ENCODE measurements at regions not wholly inside any gene's neighbourhood (a gene's known extent, or its start where the extent isn't known, plus 50 kb on each side); places are given as distances from the start of the nearest gene placed in this dataset.
"Not testable (repeated sequence)": the region's sequence is repeated elsewhere in the genome, so short reads cannot be mapped to it uniquely, and the experiment has no call there.

DNA sequence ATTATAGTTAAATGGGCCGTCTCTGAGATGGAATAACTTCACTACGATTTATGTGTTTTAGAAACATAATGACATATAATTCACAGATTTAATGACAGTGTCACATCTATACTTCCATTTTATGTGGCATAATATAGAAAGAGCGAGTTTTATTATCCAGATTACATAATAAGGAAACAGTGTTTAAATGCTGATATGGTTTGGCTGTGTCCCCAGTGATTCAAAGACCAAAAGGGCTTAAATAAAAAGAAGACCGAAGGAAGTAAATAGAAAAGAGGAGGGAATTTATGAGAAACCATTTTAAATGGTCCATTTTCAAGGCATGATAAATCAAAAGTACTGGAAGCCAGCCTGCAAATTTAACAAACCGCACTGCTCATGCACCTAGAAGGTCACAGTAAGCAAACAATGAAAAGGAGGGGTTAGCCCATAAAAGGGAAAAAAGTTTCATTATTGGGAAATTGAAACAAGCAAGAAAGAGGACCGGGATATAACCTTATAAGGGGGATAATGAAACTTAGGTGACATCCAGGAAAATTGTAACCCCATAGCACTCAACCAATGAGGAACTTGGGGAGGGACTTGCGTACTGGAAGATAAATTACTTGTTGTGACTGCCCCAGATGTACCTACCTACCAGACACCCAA, 99.2 kb downstream of the SPATA31A6 start:
- not testable (repeated sequence) for H3K27me3 ChIP-seq (ENCODE audit: insufficient read depth, low read length); H3K4me1 ChIP-seq (ENCODE audit: control insufficient read depth in 1 of 2, insufficient read depth in 2 of 2, low read length in 2 of 2); H4K8ac ChIP-seq (ENCODE audit: low read depth, low read length); H2AK5ac ChIP-seq (ENCODE audit: low read length); H3K18ac ChIP-seq (ENCODE audit: low read length); H2BK120ac ChIP-seq (ENCODE audit: insufficient read depth, low read length, poor library complexity); H3K79me2 ChIP-seq (ENCODE audit: control insufficient read depth, insufficient read depth, low read length, poor library complexity); H2AFZ ChIP-seq (ENCODE audit: insufficient read depth, low read length, poor library complexity); H4K91ac ChIP-seq (ENCODE audit: low read depth, low read length); H3K9me3 ChIP-seq (ENCODE audit: insufficient read depth, low read depth, low read length); H3K27ac ChIP-seq (ENCODE audit: low read depth, low read length); H3K4me3 ChIP-seq (ENCODE audit: low read depth, low read length); H3K4ac ChIP-seq (ENCODE audit: low read depth, low read length); H3K36me3 ChIP-seq (ENCODE audit: control insufficient read depth in 1 of 2, insufficient read depth in 2 of 2, low read length in 2 of 2); DNase-seq; H3K4me2 ChIP-seq (ENCODE audit: low read length); H3K79me1 ChIP-seq (ENCODE audit: low read length); H3K9ac ChIP-seq (ENCODE audit: low read length); H3K23ac ChIP-seq (ENCODE audit: low read length); H3K14ac ChIP-seq (ENCODE audit: low read length); H2BK12ac ChIP-seq (ENCODE audit: low read length); H4K12ac ChIP-seq (ENCODE audit: low read depth, low read length); H2BK5ac ChIP-seq (ENCODE audit: low read depth, low read length, poor library complexity)
- no CpG with 5 or more reads among the region's 7 CpGs for WGBS (ENCODE audit: extremely low coverage, insufficient coverage, insufficient read length)

DNA sequence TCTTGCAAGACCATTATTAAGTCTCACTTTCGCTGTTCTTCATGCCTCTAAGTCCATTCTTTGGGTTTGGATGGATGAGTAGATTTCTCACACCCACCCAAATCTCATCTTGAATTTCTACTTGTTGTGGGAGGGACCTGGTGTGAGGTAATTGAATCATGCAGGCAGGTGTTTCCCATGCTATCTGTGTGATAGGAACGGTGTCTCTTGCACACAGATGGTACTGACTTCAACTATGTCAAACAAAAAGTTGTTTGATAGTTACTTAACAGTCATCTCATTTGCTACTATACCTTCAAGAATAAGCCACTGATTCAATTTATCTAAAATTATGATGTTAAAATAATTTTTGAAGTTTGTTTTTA, 99.7 kb downstream of the SPATA31A6 start:
- not testable (repeated sequence) for H2AFZ ChIP-seq (ENCODE audit: insufficient read depth, low read length, poor library complexity); H3K4me2 ChIP-seq (ENCODE audit: low read length); H3K4ac ChIP-seq (ENCODE audit: low read depth, low read length); DNase-seq; H4K91ac ChIP-seq (ENCODE audit: low read depth, low read length); H3K23ac ChIP-seq (ENCODE audit: low read length); H3K79me1 ChIP-seq (ENCODE audit: low read length); H2AK5ac ChIP-seq (ENCODE audit: low read length); H2BK12ac ChIP-seq (ENCODE audit: low read length); H3K9me3 ChIP-seq (ENCODE audit: insufficient read depth, low read depth, low read length); H3K14ac ChIP-seq (ENCODE audit: low read length); H2BK120ac ChIP-seq (ENCODE audit: insufficient read depth, low read length, poor library complexity); H3K79me2 ChIP-seq (ENCODE audit: control insufficient read depth, insufficient read depth, low read length, poor library complexity); H3K4me1 ChIP-seq (ENCODE audit: control insufficient read depth in 1 of 2, insufficient read depth in 2 of 2, low read length in 2 of 2); H4K8ac ChIP-seq (ENCODE audit: low read depth, low read length); H3K27ac ChIP-seq (ENCODE audit: low read depth, low read length); H2BK5ac ChIP-seq (ENCODE audit: low read depth, low read length, poor library complexity); H4K12ac ChIP-seq (ENCODE audit: low read depth, low read length); H3K4me3 ChIP-seq (ENCODE audit: low read depth, low read length); H3K36me3 ChIP-seq (ENCODE audit: control insufficient read depth in 1 of 2, insufficient read depth in 2 of 2, low read length in 2 of 2); H3K9ac ChIP-seq (ENCODE audit: low read length); H3K18ac ChIP-seq (ENCODE audit: low read length); H3K27me3 ChIP-seq (ENCODE audit: insufficient read depth, low read length)
- WGBS (ENCODE audit: extremely low coverage, insufficient coverage, insufficient read length) = no CpG with 5 or more reads among the region's 2 CpGs

DNA sequence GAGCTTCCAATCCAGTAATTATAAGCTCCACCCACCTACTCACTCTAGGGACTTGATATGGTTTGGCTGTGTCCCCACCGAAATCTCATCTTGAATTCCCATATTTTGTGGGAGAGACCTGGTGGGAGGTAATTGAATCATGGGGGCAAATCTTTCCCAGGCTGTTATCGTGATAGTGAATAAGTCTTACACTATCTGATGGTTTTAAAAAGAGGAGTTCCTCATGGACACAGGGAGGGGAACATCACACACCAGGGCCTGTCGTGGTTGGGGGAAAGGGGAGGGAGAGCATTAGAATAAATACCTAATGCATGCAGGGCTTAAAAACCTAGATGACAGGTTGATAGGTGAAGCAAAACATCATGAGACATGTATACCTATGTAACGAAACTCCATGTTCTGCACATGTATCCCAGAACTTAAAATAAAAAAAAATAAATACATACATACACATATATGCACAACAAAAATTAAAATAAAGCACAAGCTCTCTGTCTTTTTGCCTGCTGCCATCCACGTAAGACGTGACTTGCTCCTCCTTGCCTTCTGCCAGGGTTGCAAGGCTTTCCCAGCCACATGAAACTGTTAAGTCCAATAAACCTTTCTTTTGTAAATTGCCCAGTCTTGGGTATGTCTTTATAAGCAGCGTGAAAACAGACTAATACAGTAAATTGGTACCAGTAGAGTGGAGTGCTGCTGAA, 102.8 kb downstream of the SPATA31A6 start:
- not testable (repeated sequence) for H2AK5ac ChIP-seq (ENCODE audit: low read length); H4K8ac ChIP-seq (ENCODE audit: low read depth, low read length); H3K4me1 ChIP-seq (ENCODE audit: control insufficient read depth in 1 of 2, insufficient read depth in 2 of 2, low read length in 2 of 2); H3K4ac ChIP-seq (ENCODE audit: low read depth, low read length); H3K27me3 ChIP-seq (ENCODE audit: insufficient read depth, low read length); H3K27ac ChIP-seq (ENCODE audit: low read depth, low read length); H3K79me1 ChIP-seq (ENCODE audit: low read length); DNase-seq; H3K14ac ChIP-seq (ENCODE audit: low read length); H3K4me2 ChIP-seq (ENCODE audit: low read length); H3K23ac ChIP-seq (ENCODE audit: low read length); H3K36me3 ChIP-seq (ENCODE audit: control insufficient read depth in 1 of 2, insufficient read depth in 2 of 2, low read length in 2 of 2); H3K9me3 ChIP-seq (ENCODE audit: insufficient read depth, low read depth, low read length); H2BK12ac ChIP-seq (ENCODE audit: low read length); H3K9ac ChIP-seq (ENCODE audit: low read length); H3K18ac ChIP-seq (ENCODE audit: low read length); H3K79me2 ChIP-seq (ENCODE audit: control insufficient read depth, insufficient read depth, low read length, poor library complexity); H2BK120ac ChIP-seq (ENCODE audit: insufficient read depth, low read length, poor library complexity); H2BK5ac ChIP-seq (ENCODE audit: low read depth, low read length, poor library complexity); H3K4me3 ChIP-seq (ENCODE audit: low read depth, low read length); H2AFZ ChIP-seq (ENCODE audit: insufficient read depth, low read length, poor library complexity); H4K12ac ChIP-seq (ENCODE audit: low read depth, low read length); H4K91ac ChIP-seq (ENCODE audit: low read depth, low read length)
- no CpG with 5 or more reads among the region's 7 CpGs for WGBS (ENCODE audit: extremely low coverage, insufficient coverage, insufficient read length)

DNA sequence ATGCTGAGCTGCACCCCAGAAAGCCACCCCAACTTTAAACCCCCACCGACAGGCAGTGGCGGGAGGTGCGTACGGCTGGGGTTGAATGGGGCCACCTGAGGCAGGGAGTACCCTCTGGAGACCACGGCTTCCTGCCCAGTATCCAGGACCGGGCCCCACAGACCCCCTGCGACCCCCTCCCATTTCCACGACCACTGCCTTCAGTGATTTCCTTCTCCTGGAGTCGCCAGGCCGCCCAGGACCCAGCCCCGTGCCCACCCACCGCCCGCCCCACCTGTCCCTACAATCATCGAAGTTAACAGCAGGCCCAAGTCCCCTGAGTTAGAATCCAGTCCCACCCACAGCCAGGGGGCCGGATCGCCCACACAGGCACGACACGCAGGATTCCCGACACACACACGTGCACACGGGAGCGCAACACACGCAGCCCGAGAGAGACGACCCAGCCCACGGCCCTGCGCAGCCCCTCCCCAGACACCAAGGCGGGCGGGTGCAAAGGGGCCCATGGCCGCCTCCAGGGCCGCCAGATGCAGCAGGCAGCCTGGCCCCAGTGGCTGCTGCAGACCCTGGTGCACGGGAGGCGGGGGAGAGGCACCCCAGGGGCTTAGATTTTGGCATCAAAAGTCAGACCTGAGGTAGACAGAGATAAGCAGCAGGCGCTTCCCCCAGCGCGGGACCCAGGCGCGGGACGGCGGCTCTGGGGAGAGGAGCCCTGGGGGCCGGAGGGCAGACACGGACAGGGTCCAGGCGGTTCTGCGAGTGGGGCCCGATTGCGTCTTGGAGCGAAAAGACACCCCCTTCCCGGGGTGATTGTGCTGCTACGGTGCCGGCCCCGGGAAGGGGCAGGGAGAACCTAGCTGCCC, 104.8 kb downstream of the SPATA31A6 start:
- H3K14ac ChIP-seq (ENCODE audit: low read length); H4K12ac ChIP-seq (ENCODE audit: low read depth, low read length); H2AK5ac ChIP-seq (ENCODE audit: low read length); H3K27me3 ChIP-seq (ENCODE audit: insufficient read depth, low read length); H3K9me3 ChIP-seq (ENCODE audit: insufficient read depth, low read depth, low read length); H2BK12ac ChIP-seq (ENCODE audit: low read length); H3K4me1 ChIP-seq (ENCODE audit: control insufficient read depth in 1 of 2, insufficient read depth in 2 of 2, low read length in 2 of 2); H2BK120ac ChIP-seq (ENCODE audit: insufficient read depth, low read length, poor library complexity); H3K27ac ChIP-seq (ENCODE audit: low read depth, low read length); H3K79me1 ChIP-seq (ENCODE audit: low read length); H3K18ac ChIP-seq (ENCODE audit: low read length); H4K8ac ChIP-seq (ENCODE audit: low read depth, low read length); H3K4ac ChIP-seq (ENCODE audit: low read depth, low read length); DNase-seq; H4K91ac ChIP-seq (ENCODE audit: low read depth, low read length); H2AFZ ChIP-seq (ENCODE audit: insufficient read depth, low read length, poor library complexity); H3K23ac ChIP-seq (ENCODE audit: low read length); H3K4me3 ChIP-seq (ENCODE audit: low read depth, low read length); H3K36me3 ChIP-seq (ENCODE audit: control insufficient read depth in 1 of 2, insufficient read depth in 2 of 2, low read length in 2 of 2); H3K4me2 ChIP-seq (ENCODE audit: low read length); H2BK5ac ChIP-seq (ENCODE audit: low read depth, low read length, poor library complexity); H3K79me2 ChIP-seq (ENCODE audit: control insufficient read depth, insufficient read depth, low read length, poor library complexity); H3K9ac ChIP-seq (ENCODE audit: low read length): not testable (repeated sequence)
- WGBS (ENCODE audit: extremely low coverage, insufficient coverage, insufficient read length) = no CpG with 5 or more reads among the region's 51 CpGs
